ENCODE measurements at regions not wholly inside any gene's neighbourhood (a gene's known extent, or its start where the extent isn't known, plus 50 kb on each side); places are given as distances from the start of the nearest gene placed in this dataset.

GRCh38 chr16:7914748-7915147 is 582.1 kb downstream of the RBFOX1 start:
- DNase-seq (ENCODE audit: low read depth), result no peak
- H3K4me3 ChIP-seq (ENCODE audit: low read length), result no peak overlapping the region
- no peak for TF ChIP-seq CTCF (IDR thresholded peaks at IDR 0.05; ENCODE audit: insufficient read depth, low read depth, low read length, missing control alignments)

GRCh38 chr16:7912132-7912531 is 579.5 kb downstream of the RBFOX1 start:
- no peak for DNase-seq (ENCODE audit: low read depth)
- no peak for TF ChIP-seq CTCF (IDR thresholded peaks at IDR 0.05; ENCODE audit: insufficient read depth, low read depth, low read length, missing control alignments)
- no peak overlapping the region for H3K4me3 ChIP-seq (ENCODE audit: low read length)

DNA sequence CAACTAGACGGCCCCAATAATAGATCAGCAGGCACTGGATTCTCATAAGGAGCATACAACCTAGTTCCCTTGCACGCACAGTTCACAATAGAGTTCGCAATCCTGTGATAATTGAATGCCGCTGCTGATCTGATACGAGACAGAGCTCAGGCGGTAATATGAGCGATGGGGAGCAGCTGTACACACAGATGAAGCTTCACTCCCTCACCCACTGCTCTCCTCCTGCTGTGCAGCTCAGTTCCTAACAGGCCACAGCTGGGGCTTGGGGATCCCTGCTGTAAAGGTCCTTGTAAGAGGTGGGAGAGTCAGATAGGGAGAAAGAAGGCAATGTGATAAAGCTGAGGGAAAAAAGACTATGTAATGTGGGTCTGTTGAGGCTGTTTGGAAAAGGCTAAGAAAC is 577.5 kb downstream of the RBFOX1 start:
- TF ChIP-seq CTCF (IDR thresholded peaks at IDR 0.05; ENCODE audit: insufficient read depth, low read depth, low read length, missing control alignments), result no peak
- no peak for DNase-seq (ENCODE audit: low read depth)
- H3K4me3 ChIP-seq (ENCODE audit: low read length), result no peak overlapping the region

DNA sequence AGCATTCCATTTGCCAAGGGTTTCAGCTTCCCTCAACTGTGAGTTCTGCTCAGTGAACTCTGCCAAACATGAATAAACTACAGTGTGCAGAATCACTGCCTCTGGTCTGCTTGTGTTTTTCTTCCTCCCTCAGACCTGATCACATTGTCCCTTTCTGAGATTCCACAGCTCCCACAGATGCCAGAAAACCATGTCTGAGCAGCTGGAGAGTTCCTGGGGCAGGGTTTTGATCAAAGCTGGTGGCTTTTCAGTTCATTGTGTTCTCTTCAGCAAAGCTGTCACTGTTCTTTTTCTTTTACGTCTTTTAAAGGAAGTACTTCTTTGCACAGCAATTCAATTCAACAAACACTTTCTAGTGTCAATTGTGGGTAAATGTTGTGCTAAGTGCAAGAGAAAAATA is 555.8 kb downstream of the RBFOX1 start:
- no peak for DNase-seq (ENCODE audit: low read depth)
- H3K4me3 ChIP-seq (ENCODE audit: low read length), result no peak overlapping the region
- no peak for TF ChIP-seq CTCF (IDR thresholded peaks at IDR 0.05; ENCODE audit: insufficient read depth, low read depth, low read length, missing control alignments)

GRCh38 chr16:7887316-7887715 is 554.7 kb downstream of the RBFOX1 start:
- DNase-seq (ENCODE audit: low read depth), result no peak
- H3K4me3 ChIP-seq (ENCODE audit: low read length), result no peak overlapping the region
- TF ChIP-seq CTCF (IDR thresholded peaks at IDR 0.05; ENCODE audit: insufficient read depth, low read depth, low read length, missing control alignments), result no peak

DNA sequence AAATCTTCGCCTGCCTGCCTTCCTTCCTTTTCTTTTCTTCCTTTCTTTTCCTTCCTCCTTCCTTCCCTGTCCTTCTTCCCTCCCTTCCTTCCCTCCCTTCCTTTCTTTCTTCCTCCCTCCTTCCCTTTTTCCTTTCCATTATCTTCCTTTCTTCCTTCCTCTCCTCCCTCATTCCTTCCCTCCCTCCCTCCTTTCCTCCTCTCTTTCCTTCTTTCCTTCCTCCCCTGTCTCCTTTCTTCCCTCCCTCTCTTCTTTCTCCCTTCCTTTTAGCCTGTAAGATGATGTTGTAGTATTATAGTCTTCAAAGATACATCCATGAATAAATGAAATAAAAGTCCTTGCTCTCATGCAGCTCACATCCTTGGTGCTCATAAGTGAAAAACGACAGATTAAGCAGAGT is 539.3 kb downstream of the RBFOX1 start:
- no peak for DNase-seq (ENCODE audit: low read depth)
- H3K4me3 ChIP-seq (ENCODE audit: low read length), result no peak overlapping the region
- TF ChIP-seq CTCF (IDR thresholded peaks at IDR 0.05; ENCODE audit: insufficient read depth, low read depth, low read length, missing control alignments), result no peak

- no peak for TF ChIP-seq CTCF (IDR thresholded peaks at IDR 0.05; ENCODE audit: insufficient read depth, low read depth, low read length, missing control alignments)
- no peak for DNase-seq (ENCODE audit: low read depth)
- no peak overlapping the region for H3K4me3 ChIP-seq (ENCODE audit: low read length)
Observed at GRCh38 chr16:7871371-7871770, 538.7 kb downstream of the RBFOX1 start.
